ENCODE measurements at regions not wholly inside any gene's neighbourhood (a gene's known extent, or its start where the extent isn't known, plus 50 kb on each side); places are given as distances from the start of the nearest gene placed in this dataset.

- TF ChIP-seq CHD7 (IDR thresholded peaks at IDR 0.05; ENCODE audit: insufficient replicate concordance, low read length) (no peak), CEBPB (IDR thresholded peaks at IDR 0.05; ENCODE audit: low read depth, low read length) (no peak), SAP30 (IDR thresholded peaks at IDR 0.05; ENCODE audit: insufficient read depth, insufficient replicate concordance, low read length) (no peak), BACH1 (IDR thresholded peaks at IDR 0.05; ENCODE audit: low read length) (no peak), CBX5 (IDR thresholded peaks at IDR 0.05; ENCODE audit: low read depth, low read length) (no peak)
Measured at GRCh38 chr3:67244130-67244529, 246.0 kb downstream of the KBTBD8 start (continued).

Measured in H1 (cell line).